HG02981 (cell line): ENCODE measurements at regions not wholly inside any gene's neighbourhood (a gene's known extent, or its start where the extent isn't known, plus 50 kb on each side); places are given as distances from the start of the nearest gene placed in this dataset.

Experiments used
- ATAC-seq: cut with Tn5 transposase; IDR thresholded peaks from one replicate; pipeline ENCODE4 v1.9.1; 2021; ENCODE audit warnings: mild to moderate bottlenecking, moderate library complexity; ENCODE audit not compliant: unreplicated experiment

- ATAC-seq = no peak
Observed at GRCh38 chr2:118477111-118477862, 370.2 kb downstream of the EN1 start.

- no peak for ATAC-seq
Observed at GRCh38 chr2:118475622-118476205, 371.7 kb downstream of the EN1 start.

- ATAC-seq = no peak
Observed at GRCh38 chr2:118474541-118474920, 372.9 kb downstream of the EN1 start.

- no peak for ATAC-seq
Observed at GRCh38 chr2:118473846-118474540, 373.5 kb downstream of the EN1 start.

- ATAC-seq = no peak
Observed at GRCh38 chr2:118473241-118473640, 374.2 kb downstream of the EN1 start.

- no peak for ATAC-seq
Observed at GRCh38 chr2:118470297-118470696, 377.2 kb downstream of the EN1 start.

- ATAC-seq = no peak
Observed at GRCh38 chr2:118469103-118469502, 378.3 kb downstream of the EN1 start.

- no peak for ATAC-seq
Observed at GRCh38 chr2:118464546-118465265, 376.4 kb downstream of the INSIG2 start.

GRCh38 chr2:118464046-118464445 lies 375.8 kb downstream of the INSIG2 start:
- no peak for ATAC-seq

GRCh38 chr2:118460425-118460824 lies 372.2 kb downstream of the INSIG2 start:
- no peak for ATAC-seq

GRCh38 chr2:118459426-118459825 lies 371.2 kb downstream of the INSIG2 start:
- ATAC-seq = no peak

- ATAC-seq = no peak
Observed at GRCh38 chr2:118457951-118458350, 369.7 kb downstream of the INSIG2 start.

GRCh38 chr2:118449401-118449800 lies 361.1 kb downstream of the INSIG2 start:
- no peak for ATAC-seq

- ATAC-seq = no peak
Observed at GRCh38 chr2:118443596-118443995, 355.3 kb downstream of the INSIG2 start.

GRCh38 chr2:118442996-118443553 lies 354.8 kb downstream of the INSIG2 start:
- no peak for ATAC-seq

- ATAC-seq = no peak
Observed at GRCh38 chr2:118442046-118442445, 353.8 kb downstream of the INSIG2 start.

- ATAC-seq = no peak
Observed at GRCh38 chr2:118440404-118441098, 352.3 kb downstream of the INSIG2 start.

- no peak for ATAC-seq
Observed at GRCh38 chr2:118437501-118437900, 349.2 kb downstream of the INSIG2 start.

GRCh38 chr2:118431997-118432396 lies 343.7 kb downstream of the INSIG2 start:
- ATAC-seq = no peak

- ATAC-seq = no peak
Observed at GRCh38 chr2:118431586-118431985, 343.3 kb downstream of the INSIG2 start.

- ATAC-seq = no peak
Observed at GRCh38 chr2:118431165-118431517, 342.9 kb downstream of the INSIG2 start.
